Anterior cingulate cortex (tissue), 58 donors: ENCODE measurements at regions not wholly inside any gene's neighbourhood (a gene's known extent, or its start where the extent isn't known, plus 50 kb on each side); places are given as distances from the start of the nearest gene placed in this dataset.
"Not testable (repeated sequence)": the region's sequence is repeated elsewhere in the genome, so short reads cannot be mapped to it uniquely, and the experiment has no call there.

Experiments used
- DNase-seq, 58 donors: peaks; one replicate each; lab custom pipeline; 2025; lab: John Stamatoyannopoulos, UW

GRCh38 chr5:86671536-86671935 lies 53.8 kb downstream of the COX7C start:
- DNase-seq, result no peak

- DNase-seq, result no peak
Observed at GRCh38 chr5:86674069-86674468, 56.3 kb downstream of the COX7C start.

- no peak for DNase-seq
Observed at GRCh38 chr5:86675311-86675710, 57.6 kb downstream of the COX7C start.

- DNase-seq, result peak in 14 of 58 donors; percentile 0 to 53 (median 2)
Observed at GRCh38 chr5:86679529-86679928, 61.8 kb downstream of the COX7C start.

GRCh38 chr5:86679949-86680348 lies 62.2 kb downstream of the COX7C start:
- no peak for DNase-seq

GRCh38 chr5:86684222-86684621 lies 66.5 kb downstream of the COX7C start:
- DNase-seq, result no peak

- no peak for DNase-seq
Observed at GRCh38 chr5:86686046-86686445, 68.3 kb downstream of the COX7C start.

- DNase-seq, result no peak
Observed at GRCh38 chr5:86688406-86688805, 70.7 kb downstream of the COX7C start.

GRCh38 chr5:86689103-86689729 lies 71.5 kb downstream of the COX7C start:
- DNase-seq, result no peak

- DNase-seq, result no peak
Observed at GRCh38 chr5:86709157-86709881, 91.6 kb downstream of the COX7C start.

GRCh38 chr5:86716121-86716520 lies 98.4 kb downstream of the COX7C start:
- DNase-seq, result no peak

- DNase-seq, result not testable (repeated sequence)
Observed at GRCh38 chr5:86731319-86732117, 113.8 kb downstream of the COX7C start.

- no peak for DNase-seq
Observed at GRCh38 chr5:86735370-86735769, 117.6 kb downstream of the COX7C start.

- no peak for DNase-seq
Observed at GRCh38 chr5:86737579-86737978, 119.8 kb downstream of the COX7C start.

- DNase-seq, result no peak
Observed at GRCh38 chr5:86748538-86749105, 130.9 kb downstream of the COX7C start.

- no peak for DNase-seq
Observed at GRCh38 chr5:86749841-86750240, 132.1 kb downstream of the COX7C start.

GRCh38 chr5:86756839-86757238 lies 139.1 kb downstream of the COX7C start:
- no peak for DNase-seq

GRCh38 chr5:86757824-86758223 lies 140.1 kb downstream of the COX7C start:
- DNase-seq, result no peak

GRCh38 chr5:86760661-86761060 lies 142.9 kb downstream of the COX7C start:
- no peak for DNase-seq

- DNase-seq, result peak in 3 of 58 donors; percentile 0 to 54 (median 4)
Observed at GRCh38 chr5:86763929-86764328, 146.2 kb downstream of the COX7C start.
